Activated T-cell treated with anti-CD3 and anti-CD28 coated beads, Interleukin-2, amount 50 U/mL, for 24 hours (primary cell): ENCODE measurements at regions not wholly inside any gene's neighbourhood (a gene's known extent, or its start where the extent isn't known, plus 50 kb on each side); places are given as distances from the start of the nearest gene placed in this dataset.

ENCODE experiments used
- DNase-seq: peaks from one replicate; pipeline ENCODE4 v3.0.0-alpha.2; 2020
- H3K27ac Mint-ChIP-seq: 2 replicates; pipeline ENCODE4 v1.8.0; 2020; ENCODE audit warnings: mild to moderate bottlenecking, mixed read lengths
- H3K27me3 Mint-ChIP-seq: 2 replicates; pipeline ENCODE4 v1.8.0; 2020; ENCODE audit warnings: mixed read lengths
- H3K36me3 Mint-ChIP-seq: 2 replicates; pipeline ENCODE4 v1.8.0; 2020; ENCODE audit warnings: low read depth, mixed read lengths
- H3K4me1 Mint-ChIP-seq: 2 replicates; pipeline ENCODE4 v1.8.0; 2020; ENCODE audit warnings: low read depth, mixed read lengths
- H3K4me3 Mint-ChIP-seq: 2 replicates; pipeline ENCODE4 v1.8.0; 2020; ENCODE audit warnings: mild to moderate bottlenecking, moderate library complexity, mixed read lengths
- H3K9me3 Mint-ChIP-seq: 2 replicates; pipeline ENCODE4 v1.8.0; 2020; ENCODE audit warnings: mixed read lengths

DNA sequence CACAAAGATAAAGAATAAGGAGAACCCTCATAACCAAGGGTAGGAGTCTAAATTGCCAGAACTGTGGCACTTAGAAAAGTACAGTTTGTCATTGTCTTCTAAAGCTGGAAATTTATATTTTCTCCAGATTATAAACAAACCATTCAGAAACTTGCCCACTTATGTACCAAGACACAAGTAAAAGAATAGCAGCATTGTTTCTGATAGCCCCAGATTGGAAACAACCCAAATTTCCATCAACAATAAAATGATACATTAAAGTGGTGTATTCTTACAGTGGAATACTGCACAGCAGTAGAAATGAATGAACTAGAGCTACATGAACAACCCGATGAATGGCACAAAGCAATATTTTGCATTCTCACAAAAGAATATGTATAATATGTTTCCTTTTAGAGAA lies 63.1 kb upstream of the PDHA1 start:
- no peak overlapping the region for H3K27ac Mint-ChIP-seq
- no peak for DNase-seq
- H3K27me3 Mint-ChIP-seq, result peaks cover 50% of the 10 kb centered on the region
- no peaks in the 10 kb centered on the region for H3K9me3 Mint-ChIP-seq
- no peak overlapping the region for H3K4me3 Mint-ChIP-seq
- H3K4me1 Mint-ChIP-seq, result no peaks in the 10 kb centered on the region
- no peaks in the 10 kb centered on the region for H3K36me3 Mint-ChIP-seq

- no peak overlapping the region for H3K4me3 Mint-ChIP-seq
- no peak overlapping the region for H3K27ac Mint-ChIP-seq
- peaks cover 52% of the 10 kb centered on the region for H3K27me3 Mint-ChIP-seq
- H3K4me1 Mint-ChIP-seq, result no peaks in the 10 kb centered on the region
- H3K36me3 Mint-ChIP-seq, result no peaks in the 10 kb centered on the region
- DNase-seq, result no peak
- H3K9me3 Mint-ChIP-seq, result no peaks in the 10 kb centered on the region
Observed at GRCh38 chrX:19281256-19281655, 62.5 kb upstream of the PDHA1 start.

DNA sequence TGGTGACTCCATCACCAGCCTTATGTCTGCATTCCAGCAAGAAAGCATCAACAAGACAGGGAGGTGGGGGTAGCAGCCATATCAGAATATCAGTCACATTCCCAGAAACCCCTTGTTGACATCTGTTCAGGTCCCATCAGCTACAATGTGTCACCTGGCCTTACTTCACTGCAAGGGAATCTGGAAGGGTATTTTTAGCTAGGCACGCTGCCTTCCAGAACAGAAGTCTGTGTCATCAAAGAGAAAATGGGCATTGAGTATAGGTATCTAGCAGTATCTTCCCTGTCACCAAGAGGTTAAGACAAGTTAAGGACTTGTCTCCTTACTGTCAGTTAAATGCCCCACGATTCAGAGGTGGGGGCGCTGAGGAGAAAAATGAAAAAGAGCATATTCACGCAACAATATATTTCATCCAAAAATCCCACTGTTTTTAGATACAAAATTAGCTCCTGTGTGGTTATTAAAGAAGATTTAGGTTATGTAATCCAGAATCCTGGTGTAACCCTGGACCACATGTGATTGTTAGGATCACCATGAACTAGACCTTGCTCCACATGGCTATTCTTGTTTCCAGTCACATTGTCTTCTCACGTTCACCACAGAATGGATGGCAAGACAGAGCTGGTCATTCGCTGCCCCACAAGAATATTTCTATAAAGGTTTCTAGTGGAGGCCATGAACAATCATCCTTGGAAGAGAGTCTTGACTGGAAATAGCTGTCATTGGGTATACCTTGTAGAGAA lies 60.0 kb upstream of the PDHA1 start:
- DNase-seq, result no peak
- no peaks in the 10 kb centered on the region for H3K4me1 Mint-ChIP-seq
- no peaks in the 10 kb centered on the region for H3K36me3 Mint-ChIP-seq
- no peak overlapping the region for H3K4me3 Mint-ChIP-seq
- peaks cover 56% of the 10 kb centered on the region for H3K27me3 Mint-ChIP-seq
- no peaks in the 10 kb centered on the region for H3K9me3 Mint-ChIP-seq
- H3K27ac Mint-ChIP-seq, result no peak overlapping the region

DNA sequence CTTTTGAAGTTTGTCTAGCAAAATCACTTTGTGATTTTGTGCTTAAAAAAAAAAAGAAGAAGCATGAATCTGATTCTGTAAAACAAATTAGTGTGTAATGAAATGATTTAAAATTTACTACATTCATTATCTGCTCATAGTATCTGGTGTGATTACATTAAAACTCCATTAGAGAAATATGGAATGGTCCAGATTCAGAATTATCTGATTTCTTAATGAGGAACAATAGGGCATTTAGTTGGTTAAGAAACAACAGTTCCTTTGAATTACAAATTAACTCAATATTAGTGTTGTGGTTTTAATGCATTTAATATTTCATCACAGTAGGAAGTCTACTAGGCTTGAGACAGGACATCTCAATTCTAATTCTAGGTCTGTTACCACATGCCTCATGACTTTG lies 57.9 kb upstream of the PDHA1 start:
- H3K27ac Mint-ChIP-seq, result no peak overlapping the region
- no peaks in the 10 kb centered on the region for H3K9me3 Mint-ChIP-seq
- H3K36me3 Mint-ChIP-seq, result no peaks in the 10 kb centered on the region
- no peak for DNase-seq
- peaks cover 69% of the 10 kb centered on the region for H3K27me3 Mint-ChIP-seq
- H3K4me1 Mint-ChIP-seq, result no peaks in the 10 kb centered on the region
- H3K4me3 Mint-ChIP-seq, result no peak overlapping the region

GRCh38 chrX:19291086-19291485 lies 52.6 kb upstream of the PDHA1 start:
- no peaks in the 10 kb centered on the region for H3K36me3 Mint-ChIP-seq
- DNase-seq, result no peak
- no peaks in the 10 kb centered on the region for H3K4me1 Mint-ChIP-seq
- no peak overlapping the region for H3K27ac Mint-ChIP-seq
- H3K27me3 Mint-ChIP-seq, result peaks cover 45% of the 10 kb centered on the region
- H3K4me3 Mint-ChIP-seq, result no peak overlapping the region
- H3K9me3 Mint-ChIP-seq, result no peaks in the 10 kb centered on the region

- no peak for DNase-seq
- Mint-ChIP-seq H3K9me3 (no peaks in the 10 kb centered on the region), H3K36me3 (no peaks in the 10 kb centered on the region)
Observed at GRCh38 chrX:19293606-19294325, 50.0 kb upstream of the PDHA1 start.

More at GRCh38 chrX:19293606-19294325, 50.0 kb upstream of the PDHA1 start:
- Mint-ChIP-seq H3K4me3 (no peak overlapping the region), H3K27me3 (peaks cover 40% of the 10 kb centered on the region), H3K27ac (no peak overlapping the region), H3K4me1 (no peaks in the 10 kb centered on the region)
